Mesenchymal stem cell (in vitro differentiated cells and primary cell): ENCODE measurements at regions not wholly inside any gene's neighbourhood (a gene's known extent, or its start where the extent isn't known, plus 50 kb on each side); places are given as distances from the start of the nearest gene placed in this dataset.

Source experiments
- DNase-seq: peaks from one replicate; pipeline ENCODE4 v3.0.0-alpha.2; 2013
- H2AFZ ChIP-seq: one replicate; pipeline ENCODE4 v1.6.1; 2013; ENCODE audit warnings: low read depth, mild to moderate bottlenecking, control low read depth, inconsistent platforms, low read length, moderate library complexity
- H2AK5ac ChIP-seq: 2 replicates; pipeline ENCODE4 v1.6.1; 2013; ENCODE audit warnings: low read length, moderate library complexity, mild to moderate bottlenecking, inconsistent platforms; ENCODE audit not compliant: severe bottlenecking
- H2BK120ac ChIP-seq: one replicate; pipeline ENCODE4 v1.6.1; 2013; ENCODE audit warnings: low read depth, mild to moderate bottlenecking, inconsistent platforms, low read length, moderate library complexity
- H2BK12ac ChIP-seq, 2 experiments: one replicate each; pipeline ENCODE4 v1.6.1; 2013; ENCODE audit warnings: inconsistent platforms in 2 of 2, low read length in 2 of 2, mild to moderate bottlenecking in 2 of 2, moderate library complexity in 2 of 2, control low read depth in 1 of 2
- H2BK15ac ChIP-seq: one replicate; pipeline ENCODE4 v1.6.1; 2013; ENCODE audit warnings: mild to moderate bottlenecking, low read depth, inconsistent platforms; ENCODE audit not compliant: poor library complexity, severe bottlenecking
- H2BK5ac ChIP-seq: 2 replicates; pipeline ENCODE4 v1.6.1; 2013; ENCODE audit warnings: low read depth, mild to moderate bottlenecking, low read length, control low read depth, inconsistent platforms; ENCODE audit not compliant: poor library complexity, severe bottlenecking
- H3K14ac ChIP-seq, 2 experiments: one replicate each; pipeline ENCODE4 v1.6.1; 2013; ENCODE audit warnings: inconsistent platforms in 2 of 2, low read length in 2 of 2, control low read depth in 1 of 2, mild to moderate bottlenecking in 1 of 2, moderate library complexity in 1 of 2
- H3K18ac ChIP-seq, 2 experiments: one replicate each; pipeline ENCODE4 v1.6.1; 2013; ENCODE audit warnings: inconsistent platforms in 2 of 2, low read length in 2 of 2, control low read depth in 1 of 2, low read depth in 1 of 2, mild to moderate bottlenecking in 1 of 2
- H3K23ac ChIP-seq, 2 experiments: one replicate each; pipeline ENCODE4 v1.6.1; 2013; ENCODE audit warnings: inconsistent platforms in 2 of 2, low read length in 2 of 2, mild to moderate bottlenecking in 2 of 2, moderate library complexity in 2 of 2, control low read depth in 1 of 2
- H3K27ac ChIP-seq: 2 replicates; pipeline ENCODE4 v1.5.1; 2013; ENCODE audit warnings: mild to moderate bottlenecking, moderate library complexity, low read length, control low read depth, inconsistent platforms; ENCODE audit not compliant: poor library complexity, severe bottlenecking
- H3K27me3 ChIP-seq, 2 experiments: 2 replicates each; pipeline versions ENCODE4 v1.6.1 to v1.7.0; 2013; ENCODE audit warnings: low read length in 2 of 2, mild to moderate bottlenecking in 2 of 2, moderate library complexity in 2 of 2, control low read depth in 1 of 2, inconsistent platforms in 1 of 2; ENCODE audit not compliant: control insufficient read depth in 1 of 2, insufficient read depth in 1 of 2
- H3K36me3 ChIP-seq, 2 experiments: 2 replicates each; pipeline versions ENCODE4 v1.6.1 to v1.7.0; 2013; ENCODE audit warnings: low read length in 2 of 2, control low read depth in 1 of 2, inconsistent platforms in 1 of 2, low read depth in 1 of 2, mild to moderate bottlenecking in 1 of 2; ENCODE audit not compliant: insufficient read depth in 2 of 2, control insufficient read depth in 1 of 2
- H3K4ac ChIP-seq, 2 experiments: one replicate each; pipeline ENCODE4 v1.6.1; 2013; ENCODE audit warnings: inconsistent platforms in 2 of 2, low read length in 2 of 2, mild to moderate bottlenecking in 2 of 2, moderate library complexity in 2 of 2, control low read depth in 1 of 2, low read depth in 1 of 2
- H3K4me1 ChIP-seq: 2 replicates; pipeline ENCODE4 v1.6.1; 2013; ENCODE audit warnings: low read depth, low read length, control low read depth; ENCODE audit not compliant: control insufficient read depth, insufficient read depth
- H3K4me2 ChIP-seq: 2 replicates; pipeline ENCODE4 v1.6.1; 2013; ENCODE audit warnings: low read length, mild to moderate bottlenecking, inconsistent platforms; ENCODE audit not compliant: poor library complexity, severe bottlenecking
- H3K4me3 ChIP-seq, 2 experiments: 2 replicates each; pipeline versions ENCODE4 v1.5.1 to v1.7.0; 2013; ENCODE audit warnings: low read length in 2 of 2, mild to moderate bottlenecking in 2 of 2, control low read depth in 1 of 2, low read depth in 1 of 2; ENCODE audit not compliant: insufficient read depth in 1 of 2
- H3K79me1 ChIP-seq: replicated peaks from 2 replicates; pipeline ENCODE4 v1.6.1; 2013; ENCODE audit warnings: mild to moderate bottlenecking, control low read depth, low read length, inconsistent platforms; ENCODE audit not compliant: poor library complexity, severe bottlenecking
- H3K9ac ChIP-seq: 2 replicates; pipeline ENCODE4 v1.7.0; 2013; ENCODE audit warnings: mild to moderate bottlenecking, low read length, moderate library complexity
- H3K9me3 ChIP-seq: 2 replicates; pipeline ENCODE4 v1.7.0; 2013; ENCODE audit warnings: mild to moderate bottlenecking, low read length; ENCODE audit not compliant: control insufficient read depth
- H4K8ac ChIP-seq: one replicate; pipeline ENCODE4 v1.6.1; 2013; ENCODE audit warnings: inconsistent platforms, mild to moderate bottlenecking, low read length, moderate library complexity
- H4K91ac ChIP-seq: one replicate; pipeline ENCODE4 v1.6.1; 2013; ENCODE audit warnings: mild to moderate bottlenecking, low read length, inconsistent platforms
- WGBS: methylation state at CpG from one replicate; pipeline ENCODE4 v1.1.7; 2013; ENCODE audit warnings: mixed read lengths; 5-methylcytosine and 5-hydroxymethylcytosine counted together

GRCh38 chr14:100673807-100674154, 52.9 kb upstream of the DLK1 start:
- Histone ChIP-seq H2BK12ac (no peak overlapping the region), H3K18ac (no peak overlapping the region), H3K9ac (no peak overlapping the region), H3K23ac (no peak overlapping the region), H3K79me1 (no peaks in the 10 kb centered on the region), H2AK5ac (peak overlapping the region; percentile 11), H3K36me3 (no peaks in the 10 kb centered on the region), H3K9me3 (no peaks in the 10 kb centered on the region), H2AFZ (no peak overlapping the region), H3K4me2 (no peak overlapping the region), H3K4ac (no peak overlapping the region), H2BK5ac (no peak overlapping the region), H3K27ac (no peak overlapping the region), H4K8ac (no peak overlapping the region), H3K4me3 (no peak overlapping the region), H4K91ac (no peak overlapping the region), H2BK120ac (no peak overlapping the region), H2BK15ac (no peak overlapping the region), H3K4me1 (peaks cover 51% of the 10 kb centered on the region), H3K27me3 (peaks cover 13 to 60% of the 10 kb centered on the region in 2 experiments), H3K14ac (no peak overlapping the region)
- 95% methylated on average over 3 of the region's 3 CpGs for WGBS
- no peak for DNase-seq

GRCh38 chr14:100674428-100674827, 52.3 kb upstream of the DLK1 start:
- Histone ChIP-seq H3K27ac (no peak overlapping the region), H2BK120ac (no peak overlapping the region), H3K18ac (no peak overlapping the region), H2BK5ac (no peak overlapping the region), H3K4me2 (no peak overlapping the region), H2BK12ac (no peak overlapping the region), H4K91ac (no peak overlapping the region), H3K14ac (no peak overlapping the region), H2AK5ac (peak overlapping the region; percentile 51), H3K9ac (no peak overlapping the region), H2BK15ac (no peak overlapping the region), H2AFZ (no peak overlapping the region), H3K23ac (no peak overlapping the region), H3K4me3 (no peak overlapping the region), H4K8ac (no peak overlapping the region), H3K36me3 (no peaks in the 10 kb centered on the region), H3K9me3 (no peaks in the 10 kb centered on the region), H3K79me1 (no peaks in the 10 kb centered on the region), H3K27me3 (peaks cover 13 to 54% of the 10 kb centered on the region in 2 experiments), H3K4ac (no peak overlapping the region), H3K4me1 (peaks cover 54% of the 10 kb centered on the region)
- no peak for DNase-seq
- WGBS = 85% methylated on average over 5 of the region's 5 CpGs

- H3K4me3 ChIP-seq = no peak overlapping the region
- H3K14ac ChIP-seq = no peak overlapping the region
- H3K18ac ChIP-seq = no peak overlapping the region
- H2AK5ac ChIP-seq = peak overlapping the region; percentile 17
- 41% methylated on average over 17 of the region's 19 CpGs for WGBS
- H3K4me1 ChIP-seq = peaks cover 54% of the 10 kb centered on the region
- peaks cover 13 to 50% of the 10 kb centered on the region in 2 experiments for H3K27me3 ChIP-seq
- peak overlapping the region; percentile 10 for H4K91ac ChIP-seq
- H3K27ac ChIP-seq = no peak overlapping the region
- no peaks in the 10 kb centered on the region for H3K36me3 ChIP-seq
- H2BK12ac ChIP-seq = no peak overlapping the region
- no peak overlapping the region for H3K9ac ChIP-seq
- DNase-seq = no peak
- no peak overlapping the region for H2AFZ ChIP-seq
- no peak overlapping the region for H3K4me2 ChIP-seq
- peak overlapping the region in 1 of 2 experiments; percentile 41 for H3K4ac ChIP-seq
- no peak overlapping the region for H2BK120ac ChIP-seq
- H3K79me1 ChIP-seq = no peaks in the 10 kb centered on the region
- H4K8ac ChIP-seq = no peak overlapping the region
- H3K9me3 ChIP-seq = no peaks in the 10 kb centered on the region
- peak overlapping the region; percentile 91 for H2BK15ac ChIP-seq
- no peak overlapping the region for H3K23ac ChIP-seq
- no peak overlapping the region for H2BK5ac ChIP-seq
These were observed 51.6 kb upstream of the DLK1 start for GRCh38 chr14:100674897-100675619.

GRCh38 chr14:100675699-100676684, 50.7 kb upstream of the DLK1 start:
- peak overlapping the region; percentile 81 for H4K8ac ChIP-seq
- no peak overlapping the region for H3K14ac ChIP-seq
- H2BK12ac ChIP-seq = peak overlapping the region; percentile 69 to 91
- peak overlapping the region; percentile 42 for H3K9ac ChIP-seq
- no peaks in the 10 kb centered on the region for H3K36me3 ChIP-seq
- no peak overlapping the region for H2AFZ ChIP-seq
- H4K91ac ChIP-seq = peak overlapping the region; percentile 85
- peak overlapping the region; percentile 7 for H2AK5ac ChIP-seq
- peak overlapping the region; percentile 29 to 70 for H3K18ac ChIP-seq
- no peak overlapping the region for H3K4me2 ChIP-seq
- no peak overlapping the region for H3K27ac ChIP-seq
- WGBS = 73% methylated on average over 18 of the region's 20 CpGs
- peaks cover 13 to 42% of the 10 kb centered on the region in 2 experiments for H3K27me3 ChIP-seq
- no peak overlapping the region for H3K4me3 ChIP-seq
- peak overlapping the region; percentile 27 to 71 for H3K4ac ChIP-seq
- no peaks in the 10 kb centered on the region for H3K9me3 ChIP-seq
- peaks cover 57% of the 10 kb centered on the region for H3K4me1 ChIP-seq
- DNase-seq = no peak
- no peak overlapping the region for H3K23ac ChIP-seq
- H2BK5ac ChIP-seq = no peak overlapping the region
- H2BK120ac ChIP-seq = peak overlapping the region; percentile 35
- H3K79me1 ChIP-seq = no peaks in the 10 kb centered on the region
- peak overlapping the region; percentile 61 for H2BK15ac ChIP-seq
